GM12875 (cell line): ENCODE measurements at regions not wholly inside any gene's neighbourhood (a gene's known extent, or its start where the extent isn't known, plus 50 kb on each side); places are given as distances from the start of the nearest gene placed in this dataset.

Experiments used
- H3K4me3 ChIP-seq: one replicate; pipeline ENCODE4 v1.5.1; 2011; ENCODE audit warnings: low read depth, low read length, control low read depth
- CTCF ChIP-seq: IDR thresholded peaks from 2 replicates; pipeline ENCODE4 v1.5.1; 2011; ENCODE audit warnings: low read depth, mild to moderate bottlenecking, control low read depth, inconsistent platforms, low read length, moderate library complexity, borderline replicate concordance; ENCODE audit not compliant: insufficient read depth

DNA sequence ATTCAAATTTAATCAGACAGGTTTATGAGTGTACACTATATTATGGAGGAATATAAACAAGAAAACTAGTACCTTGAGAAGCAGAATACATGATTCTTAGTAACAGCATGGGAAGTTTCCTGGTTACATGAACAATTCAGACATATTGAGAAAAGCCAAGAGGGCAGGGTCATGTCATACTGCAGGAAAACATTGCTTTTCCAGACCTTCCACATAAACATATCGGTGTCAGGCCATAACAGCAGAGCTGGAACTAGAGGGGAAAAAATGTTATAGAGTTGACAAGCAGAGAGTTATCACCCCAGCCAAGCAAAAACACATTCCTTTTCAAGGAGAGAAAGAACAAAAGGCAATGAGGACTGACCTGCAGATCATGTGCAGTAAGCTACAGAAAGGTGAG lies 74.7 kb upstream of the ZNF236 start:
- H3K4me3 ChIP-seq: no peak overlapping the region
- TF ChIP-seq CTCF: no peak

DNA sequence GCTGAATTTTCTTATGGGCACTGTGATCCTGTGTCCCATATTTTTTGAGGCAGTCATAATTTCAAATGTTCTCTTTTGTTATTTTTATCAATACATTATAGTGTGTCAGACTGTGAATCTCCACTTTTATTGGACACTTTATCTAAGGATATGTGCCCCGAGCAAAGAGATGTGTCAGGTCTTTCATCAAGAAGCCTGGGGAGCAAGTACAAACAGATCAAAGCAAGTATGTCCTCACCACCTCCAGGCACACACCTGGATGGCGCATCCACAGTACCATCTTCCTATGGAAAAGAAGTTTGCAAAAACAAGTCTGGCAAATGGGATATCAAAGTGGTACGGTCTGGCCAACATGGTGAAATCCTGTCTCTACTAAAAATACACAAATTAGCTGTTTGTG lies 81.0 kb upstream of the ZNF236 start:
- no peak for TF ChIP-seq CTCF
- H3K4me3 ChIP-seq: no peak overlapping the region

DNA sequence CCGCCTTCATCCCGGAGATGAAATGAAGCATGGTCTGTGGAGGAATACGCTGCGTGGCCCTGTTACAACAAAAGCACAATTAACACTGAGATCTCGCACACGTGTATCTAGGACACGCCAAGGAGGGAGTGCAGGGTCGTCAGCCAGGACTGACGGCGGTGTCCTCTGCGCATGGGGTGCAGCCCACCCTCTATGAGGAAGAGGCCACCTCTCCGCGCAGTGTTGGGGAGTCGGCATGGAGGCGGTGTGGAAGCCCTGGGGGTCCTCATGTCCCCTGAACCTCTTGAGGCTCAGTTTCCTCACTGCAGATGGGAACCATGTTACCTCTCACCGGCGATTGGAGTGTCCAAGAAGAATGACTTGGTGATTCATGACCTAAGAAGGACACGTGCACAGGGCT lies 86.0 kb upstream of the ZNF236 start:
- TF ChIP-seq CTCF: no peak
- no peak overlapping the region for H3K4me3 ChIP-seq

- no peak for TF ChIP-seq CTCF
- H3K4me3 ChIP-seq: no peak overlapping the region
Observed at GRCh38 chr18:76730901-76731300, 91.5 kb upstream of the ZNF236 start.

DNA sequence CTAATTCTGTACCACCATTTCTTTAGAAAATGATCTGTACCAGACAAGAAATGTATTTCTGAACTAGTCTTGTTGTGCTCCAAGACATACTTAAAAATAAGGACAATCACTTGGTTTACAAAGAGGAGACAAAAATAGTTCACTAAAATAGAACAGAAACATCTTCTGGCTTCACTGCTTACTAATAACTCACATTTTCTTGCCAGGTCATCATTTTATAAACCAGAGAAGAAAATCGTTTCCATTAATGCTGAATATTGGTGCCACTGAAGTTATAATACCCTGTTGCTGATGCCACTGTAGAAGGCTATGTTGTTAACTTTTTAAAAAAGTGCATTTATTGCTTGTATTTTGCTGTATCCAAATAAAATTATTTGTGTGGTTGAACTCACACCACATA lies 94.8 kb upstream of the ZNF236 start:
- no peak overlapping the region for H3K4me3 ChIP-seq
- TF ChIP-seq CTCF: no peak

- no peak for TF ChIP-seq CTCF
- no peak overlapping the region for H3K4me3 ChIP-seq
Observed at GRCh38 chr18:76725445-76725844, 96.9 kb upstream of the ZNF236 start.

- no peak for TF ChIP-seq CTCF
- H3K4me3 ChIP-seq: no peak overlapping the region
Observed at GRCh38 chr18:76722224-76723061, 99.9 kb upstream of the ZNF236 start.
